Spleen (tissue), 7 donors: ENCODE measurements at regions not wholly inside any gene's neighbourhood (a gene's known extent, or its start where the extent isn't known, plus 50 kb on each side); places are given as distances from the start of the nearest gene placed in this dataset.

Experiments used
- CTCF ChIP-seq, 11 experiments: fragments of 200-600 bp in 7 of 11; fragments of 450-650 bp in 4 of 11; sonication (generic) in 4 of 11; IDR thresholded peaks in 8 of 11; conservative IDR thresholded peaks in 3 of 11; 1 replicate in 7 of 11; 2 replicates in 4 of 11; pipeline versions ENCODE4 v1.4.0 to v1.8.0; 2016 to 2021; ENCODE audit warnings: antibody characterized with exemption in 11 of 11, inconsistent platforms in 4 of 11, mild to moderate bottlenecking in 1 of 11
- POLR2A ChIP-seq, 3 donors: fragments of 450-650 bp; IDR thresholded peaks; one replicate each; pipeline ENCODE4 v1.5.1; 2017; ENCODE audit warnings: antibody characterized with exemption in 3 of 3, mild to moderate bottlenecking in 1 of 3
- donor health status: DM: no; HTN: no; CAD: no; lungs with moderate emphysema.
- donor health status: DM: no; HTN: no; CAD: no.
- donor health status: DM: no; HTN: no; CAD: no.

- no peak for TF ChIP-seq CTCF (IDR thresholded peaks at IDR 0.05 in 8 of 11, conservative IDR thresholded peaks at IDR 0.05 in 3 of 11)
- no peak for TF ChIP-seq POLR2A (IDR thresholded peaks at IDR 0.05)
These were observed 242.6 kb upstream of the RBBP8 start for GRCh38 chr18:22690556-22690955.
